HG02884 (cell line): ENCODE measurements at regions not wholly inside any gene's neighbourhood (a gene's known extent, or its start where the extent isn't known, plus 50 kb on each side); places are given as distances from the start of the nearest gene placed in this dataset.
A peak's percentile ranks its signal among the peaks of the same experiment; 100 is the strongest.
"Not testable (repeated sequence)": the region's sequence is repeated elsewhere in the genome, so short reads cannot be mapped to it uniquely, and the experiment has no call there.

Experiments used
- ATAC-seq: cut with Tn5 transposase; IDR thresholded peaks from one replicate; pipeline ENCODE4 v1.9.1; 2021; ENCODE audit warnings: mild to moderate bottlenecking, moderate library complexity; ENCODE audit not compliant: unreplicated experiment

DNA sequence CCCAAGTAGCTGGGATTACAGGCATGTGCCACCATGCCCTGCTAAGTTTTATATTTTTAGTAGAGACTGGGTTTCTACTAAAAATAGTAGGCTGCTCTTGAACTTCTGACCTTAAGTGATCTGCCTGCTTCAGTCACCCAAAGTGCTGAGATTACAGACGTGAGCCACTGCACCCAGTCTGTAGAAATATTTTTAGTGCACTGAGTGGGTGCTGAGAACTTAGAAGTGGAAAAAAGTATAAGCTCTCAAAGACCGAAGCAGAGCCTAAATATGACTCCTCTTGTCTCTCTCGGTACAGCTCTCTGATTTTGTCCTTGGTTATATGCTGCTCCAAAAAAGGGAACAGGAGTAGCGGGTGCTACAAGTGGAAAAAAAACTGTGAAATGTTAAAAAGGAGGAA lies 353.8 kb upstream of the IZUMO3 start:
- no peak for ATAC-seq

DNA sequence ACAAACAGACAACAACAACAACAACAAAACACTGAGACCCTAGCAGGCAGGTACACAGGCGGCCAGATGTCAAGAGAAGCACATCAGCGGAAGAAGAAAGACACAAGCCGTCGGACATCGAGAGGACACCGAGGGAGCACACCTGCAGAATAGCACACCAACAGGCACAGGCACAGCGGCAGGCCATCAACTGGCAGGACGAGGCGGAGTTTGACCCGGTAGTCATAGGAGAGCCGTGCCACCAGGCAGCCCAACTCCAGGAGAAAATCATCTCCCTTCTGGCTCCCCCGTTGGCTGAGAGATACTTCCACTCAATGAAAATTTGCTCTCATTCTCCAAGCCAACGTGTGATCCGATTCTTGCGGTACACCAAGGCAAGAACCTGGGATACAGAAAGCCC lies 352.1 kb upstream of the IZUMO3 start:
- ATAC-seq, result no peak

DNA sequence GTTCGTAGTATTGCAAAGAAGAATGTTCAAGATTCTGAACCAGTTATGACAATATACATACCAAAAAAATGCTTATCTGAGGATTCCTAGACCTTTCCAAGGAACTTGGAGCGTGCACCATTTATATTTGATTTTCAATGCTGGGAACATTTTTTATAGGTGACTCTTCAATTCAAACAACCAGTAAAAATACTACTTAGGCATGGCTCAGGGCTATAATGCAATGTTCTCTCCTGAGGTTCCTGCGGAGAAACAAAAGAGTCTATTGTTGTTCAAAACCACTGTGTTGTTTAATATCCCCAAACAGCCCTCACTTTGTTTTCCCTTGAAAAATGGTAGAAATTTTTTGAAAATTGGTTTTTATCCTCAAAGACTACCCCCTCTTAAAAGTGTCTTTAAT lies 335.7 kb upstream of the IZUMO3 start:
- ATAC-seq, result no peak

DNA sequence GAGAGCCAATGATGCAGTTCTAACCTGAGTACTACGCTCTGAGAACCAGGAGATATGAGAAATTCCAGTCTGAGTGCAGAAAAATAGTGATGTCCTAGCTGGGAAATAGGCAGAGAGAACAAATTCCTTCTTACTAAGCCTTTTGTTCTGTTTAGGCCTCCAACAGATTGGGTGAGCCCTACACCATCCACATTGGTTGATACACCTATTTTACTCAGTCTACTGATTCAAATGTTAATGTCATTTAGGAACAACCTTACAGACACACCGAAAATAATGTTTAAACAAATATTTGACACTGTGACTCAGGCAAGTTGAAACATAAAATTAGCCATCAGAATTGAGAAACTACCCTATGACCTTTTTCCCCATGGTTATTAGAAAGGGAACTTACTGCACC lies 333.9 kb upstream of the IZUMO3 start:
- ATAC-seq, result no peak

DNA sequence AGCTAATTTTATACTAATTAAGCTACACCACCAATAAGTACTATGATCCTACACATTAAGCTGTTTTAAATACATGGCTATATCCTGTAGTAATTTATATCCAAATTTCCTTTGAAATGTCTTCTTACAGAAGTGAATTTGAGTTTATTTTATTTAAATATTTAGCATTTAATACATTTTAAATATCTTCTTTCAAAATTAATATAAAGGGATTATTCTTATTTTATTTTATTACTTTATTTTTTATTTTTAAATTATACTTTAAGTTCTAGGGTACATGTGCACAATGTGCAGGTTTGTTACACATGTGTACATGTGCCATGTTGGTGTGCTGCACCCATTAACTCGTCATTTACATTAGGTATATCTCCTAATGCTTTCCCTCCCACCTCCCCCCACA lies 310.9 kb upstream of the IZUMO3 start:
- not testable (repeated sequence) for ATAC-seq

DNA sequence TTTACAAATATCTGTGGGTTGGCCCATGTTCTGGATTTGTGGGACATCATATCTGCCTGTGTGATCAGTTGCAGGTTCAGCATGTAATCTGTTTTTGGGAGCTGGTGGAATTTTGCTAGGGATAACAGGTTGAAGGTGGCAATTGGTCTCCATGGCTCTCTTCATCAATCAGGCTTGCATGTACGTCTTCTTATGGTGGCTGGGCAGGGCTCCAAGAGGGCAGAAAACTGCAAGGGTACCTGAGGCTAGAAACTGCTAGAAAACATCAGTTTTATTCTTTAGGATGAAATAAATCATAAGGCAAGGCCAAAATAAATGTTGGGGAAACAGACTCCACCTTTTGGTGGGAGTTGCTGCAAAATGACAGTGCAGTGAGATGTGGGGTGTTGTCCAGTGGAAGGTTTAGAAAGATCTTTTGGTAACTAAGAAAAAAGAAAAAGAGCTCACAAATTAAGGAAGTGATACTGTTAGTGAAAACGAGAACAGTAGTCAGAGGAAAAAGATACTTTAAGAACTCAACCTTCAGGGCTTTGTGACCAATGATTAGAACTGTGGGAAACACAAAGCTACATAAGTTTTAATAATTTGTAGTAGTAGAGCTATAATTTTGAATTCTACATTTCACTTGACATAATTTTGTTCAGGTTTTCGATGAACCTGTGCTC lies 300.7 kb upstream of the IZUMO3 start:
- peak; percentile 73 for ATAC-seq

DNA sequence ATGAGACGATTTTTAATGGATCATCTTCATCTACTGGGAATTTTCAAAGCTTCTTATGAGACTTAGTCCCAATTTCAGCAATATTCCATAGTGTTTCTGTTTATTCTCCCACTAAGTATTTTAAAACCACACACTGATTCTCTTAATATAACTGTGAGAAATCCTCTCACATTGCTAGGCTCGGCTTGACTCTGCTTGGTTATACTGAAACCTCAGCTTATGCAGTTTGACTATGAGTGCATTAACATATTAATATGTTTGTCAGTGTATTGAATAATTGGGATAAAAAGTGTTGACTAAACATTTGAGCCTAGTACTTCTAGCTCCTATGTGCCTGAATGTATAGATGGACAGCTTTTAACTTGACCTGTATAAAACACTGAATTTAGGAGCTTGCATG lies 298.5 kb upstream of the IZUMO3 start:
- no peak for ATAC-seq

DNA sequence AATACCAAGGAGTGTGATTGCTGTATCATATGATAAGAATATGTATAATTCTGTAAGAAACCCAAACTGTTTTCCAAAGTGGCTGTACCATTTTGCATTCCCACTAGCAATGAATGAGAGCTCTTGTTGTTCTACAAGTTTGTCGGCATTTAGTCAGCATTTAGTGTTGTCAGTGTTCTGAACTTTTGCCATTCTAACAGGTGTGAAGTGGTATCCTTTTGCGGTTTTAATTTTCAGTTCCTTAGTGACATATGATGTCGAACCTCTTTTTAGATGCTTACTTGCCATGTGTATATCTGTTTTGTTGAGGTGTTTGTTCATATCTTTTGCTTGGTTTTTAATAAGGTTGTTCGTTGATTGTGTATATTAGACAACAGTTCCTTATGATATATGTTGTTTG lies 296.3 kb upstream of the IZUMO3 start:
- ATAC-seq, result no peak

DNA sequence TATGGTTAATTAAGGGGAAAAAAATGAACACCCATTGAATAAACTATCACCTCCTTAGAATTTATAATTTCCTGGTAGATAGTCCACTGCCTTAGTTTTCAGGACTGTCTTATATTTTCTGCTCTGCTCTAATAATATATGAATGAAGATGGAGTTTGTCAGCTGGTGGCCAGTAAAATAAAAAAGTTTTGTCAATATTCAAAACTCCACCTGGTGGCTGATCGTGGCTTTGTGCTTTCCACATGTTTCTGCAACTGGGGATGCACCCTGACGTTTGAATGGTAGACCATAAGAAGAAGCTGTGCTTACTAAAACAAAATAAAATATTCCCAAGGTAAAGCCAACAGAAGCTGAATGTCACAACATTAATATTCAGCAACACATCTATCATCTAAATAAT lies 286.6 kb upstream of the IZUMO3 start:
- ATAC-seq, result no peak

DNA sequence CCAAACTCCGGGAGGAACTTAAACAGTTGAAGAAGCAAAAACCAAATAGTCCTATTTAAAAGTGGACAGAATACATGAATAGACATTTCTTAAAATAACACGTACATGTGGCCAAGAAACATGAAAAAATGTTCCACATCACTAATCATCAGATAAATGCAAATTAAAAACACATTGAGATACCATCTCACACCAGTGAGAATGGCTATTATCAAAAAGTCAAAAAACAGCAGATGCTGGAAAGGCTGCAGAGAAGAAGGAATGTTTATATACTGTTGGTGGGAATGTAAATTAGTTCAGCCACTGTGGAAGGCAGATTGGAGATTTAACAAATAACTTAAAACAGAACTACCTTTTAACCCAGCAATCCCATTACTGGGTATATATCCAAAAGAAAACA lies 283.0 kb upstream of the IZUMO3 start:
- no peak for ATAC-seq

DNA sequence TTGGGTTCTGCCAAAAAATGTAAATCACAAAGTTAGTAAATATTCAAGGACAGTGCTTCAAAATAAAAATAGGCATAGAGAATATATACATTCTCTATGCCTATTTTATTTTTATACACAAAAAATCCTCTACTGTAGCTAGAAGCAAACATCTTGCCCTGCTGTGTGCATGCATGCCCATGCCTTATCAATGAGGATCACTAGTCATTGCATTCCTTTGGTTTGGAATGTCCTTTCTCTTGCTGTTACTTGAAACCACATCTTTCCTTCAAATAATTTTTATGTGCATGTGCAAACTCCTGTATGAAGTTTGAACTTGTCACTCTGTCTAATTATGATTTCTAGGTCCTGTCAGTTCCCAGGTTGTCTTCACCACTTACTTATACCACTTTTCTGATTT lies 278.9 kb upstream of the IZUMO3 start:
- no peak for ATAC-seq

DNA sequence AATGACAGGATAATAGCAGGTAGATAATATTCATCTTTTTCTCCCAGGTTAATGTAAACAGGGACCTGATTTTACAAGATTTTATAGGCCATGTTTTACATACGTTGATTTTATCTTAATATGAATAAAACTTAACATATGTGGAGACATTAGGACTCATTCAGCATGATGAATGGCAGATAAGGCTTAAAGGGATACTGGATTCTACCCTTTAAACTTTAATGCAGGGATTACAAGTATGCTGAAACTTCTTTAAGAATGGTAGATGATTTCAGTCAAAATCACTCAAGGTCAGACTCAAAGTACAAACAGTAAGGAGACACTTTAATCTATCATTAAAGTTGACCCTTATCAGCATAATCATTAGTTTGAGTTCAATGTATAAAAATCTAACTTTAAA lies 274.5 kb upstream of the IZUMO3 start:
- no peak for ATAC-seq

DNA sequence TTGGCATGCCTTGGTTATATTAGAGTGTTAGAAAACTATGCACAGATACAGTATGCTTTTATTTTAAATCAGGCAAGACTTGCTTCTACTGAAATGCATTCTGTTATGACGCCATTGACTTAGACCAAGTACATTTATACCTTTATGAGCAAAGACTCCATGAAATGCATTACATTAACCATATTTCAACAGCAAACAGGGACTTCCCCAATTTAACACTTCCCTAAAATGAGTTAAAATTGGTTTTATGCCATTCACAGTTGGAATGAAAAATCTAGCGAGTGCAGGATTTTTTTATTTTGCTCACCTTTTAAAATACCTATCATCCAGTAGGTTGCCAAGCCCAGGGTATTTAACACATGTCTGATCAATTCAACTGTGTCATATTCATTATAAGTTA lies 272.1 kb upstream of the IZUMO3 start:
- no peak for ATAC-seq

DNA sequence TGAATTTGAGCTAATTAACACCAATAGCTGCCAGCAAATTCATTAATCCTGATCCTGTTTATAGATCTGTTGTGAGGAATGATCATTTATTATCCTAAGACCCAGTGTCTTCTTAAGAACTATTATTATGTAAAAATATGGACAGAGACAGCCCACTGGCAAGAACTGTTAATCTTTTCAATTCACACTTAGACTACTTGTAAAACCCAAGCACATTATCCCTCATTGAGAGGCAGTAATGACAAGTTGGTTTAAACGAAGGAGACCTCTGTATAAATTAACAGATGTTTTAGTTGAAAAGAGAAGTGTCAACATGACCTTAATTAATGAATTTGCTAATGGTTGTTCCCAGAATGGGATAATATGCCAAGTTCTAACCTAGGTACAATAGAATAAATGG lies 270.3 kb upstream of the IZUMO3 start:
- no peak for ATAC-seq

DNA sequence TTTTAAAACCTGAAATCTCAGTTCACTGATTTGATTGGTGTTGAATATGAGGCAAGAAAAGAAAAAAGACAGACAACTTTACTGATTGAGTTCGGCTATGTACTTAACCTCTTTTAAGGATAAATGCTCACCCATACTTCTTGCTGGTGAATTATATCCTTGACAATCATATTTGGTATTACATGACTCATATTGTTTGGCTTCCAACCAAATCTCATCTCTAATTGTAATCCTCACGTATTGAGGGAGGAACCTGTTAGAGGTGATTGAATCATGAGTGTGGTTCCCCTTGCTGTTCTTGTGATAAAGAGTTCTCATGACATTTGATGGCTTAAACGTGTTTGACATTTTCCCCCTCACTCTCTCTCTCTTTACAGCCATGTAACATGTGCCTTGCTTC lies 255.6 kb upstream of the IZUMO3 start:
- ATAC-seq, result no peak

DNA sequence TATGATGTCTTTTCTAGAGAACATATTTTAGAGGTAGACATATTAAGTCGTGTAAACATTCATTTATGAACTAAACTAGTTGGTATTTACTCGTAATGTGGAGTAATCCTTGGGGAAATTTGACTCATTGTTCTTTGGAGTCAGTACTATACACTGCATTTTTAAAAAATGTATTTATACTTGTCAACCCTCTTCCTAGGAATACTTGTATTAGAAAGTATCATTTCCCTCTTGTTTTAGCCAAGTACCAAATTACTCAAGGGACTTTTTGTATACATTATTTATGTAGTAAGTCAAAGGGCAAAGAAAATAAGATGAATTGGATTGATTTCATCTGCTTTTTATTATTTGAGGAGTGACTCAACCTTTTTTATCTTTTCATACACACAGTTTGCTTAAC lies 248.1 kb upstream of the IZUMO3 start:
- ATAC-seq, result no peak

DNA sequence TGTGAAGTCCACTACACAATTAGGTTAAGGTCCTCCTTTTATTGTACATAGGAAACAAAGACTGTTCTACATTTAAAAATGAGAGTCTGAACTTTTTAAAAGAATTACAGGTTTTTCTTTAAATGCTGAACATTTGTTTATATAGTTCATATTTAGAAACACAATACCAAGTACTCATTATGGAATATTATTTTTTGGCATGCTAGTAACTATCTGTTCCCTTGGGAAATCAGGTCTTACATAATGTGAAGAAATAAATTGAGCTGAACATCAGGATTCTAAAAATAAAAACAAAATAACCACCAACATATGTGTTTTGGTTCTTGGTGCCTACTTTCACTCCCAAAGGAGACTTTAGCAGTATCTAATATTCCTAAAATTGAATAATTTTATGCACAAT lies 230.5 kb upstream of the IZUMO3 start:
- no peak for ATAC-seq

DNA sequence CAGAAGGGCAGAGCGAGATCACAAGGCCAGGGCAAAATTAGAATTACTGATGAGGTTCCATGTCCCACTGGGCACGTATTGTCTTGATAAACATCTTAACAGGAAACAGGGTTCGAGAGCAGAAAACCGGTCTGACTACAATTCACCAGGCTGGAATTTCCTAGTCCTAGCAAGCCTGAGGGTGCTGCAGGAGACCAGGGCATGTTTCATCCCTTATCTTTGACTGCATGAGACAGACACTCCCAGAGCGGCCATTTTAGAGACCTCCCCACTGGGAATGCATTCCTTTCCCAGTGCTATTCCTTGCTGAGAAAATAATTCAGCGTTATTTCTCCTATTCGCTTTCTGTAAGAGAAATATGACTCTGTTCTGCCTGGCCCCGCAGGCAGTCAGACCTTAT lies 228.5 kb upstream of the IZUMO3 start:
- ATAC-seq, result not testable (repeated sequence)

DNA sequence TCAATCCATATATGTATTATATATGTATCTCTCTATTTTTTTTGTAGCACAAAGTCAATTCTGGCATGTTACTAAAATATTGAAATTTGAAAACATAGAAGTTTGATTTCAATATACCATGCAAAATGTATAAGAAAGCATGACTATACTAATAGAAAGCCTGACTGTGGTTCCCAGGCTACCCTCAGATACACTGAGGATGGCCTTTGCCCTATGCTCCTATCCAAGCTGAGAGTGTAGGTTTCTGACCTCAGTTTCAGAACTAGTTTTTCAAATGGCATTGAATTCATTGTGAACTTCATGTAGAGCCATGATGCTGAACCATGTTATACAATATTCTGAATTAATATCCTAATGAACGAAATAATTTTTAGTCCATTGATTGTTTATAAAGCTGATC lies 220.4 kb upstream of the IZUMO3 start:
- ATAC-seq, result no peak

DNA sequence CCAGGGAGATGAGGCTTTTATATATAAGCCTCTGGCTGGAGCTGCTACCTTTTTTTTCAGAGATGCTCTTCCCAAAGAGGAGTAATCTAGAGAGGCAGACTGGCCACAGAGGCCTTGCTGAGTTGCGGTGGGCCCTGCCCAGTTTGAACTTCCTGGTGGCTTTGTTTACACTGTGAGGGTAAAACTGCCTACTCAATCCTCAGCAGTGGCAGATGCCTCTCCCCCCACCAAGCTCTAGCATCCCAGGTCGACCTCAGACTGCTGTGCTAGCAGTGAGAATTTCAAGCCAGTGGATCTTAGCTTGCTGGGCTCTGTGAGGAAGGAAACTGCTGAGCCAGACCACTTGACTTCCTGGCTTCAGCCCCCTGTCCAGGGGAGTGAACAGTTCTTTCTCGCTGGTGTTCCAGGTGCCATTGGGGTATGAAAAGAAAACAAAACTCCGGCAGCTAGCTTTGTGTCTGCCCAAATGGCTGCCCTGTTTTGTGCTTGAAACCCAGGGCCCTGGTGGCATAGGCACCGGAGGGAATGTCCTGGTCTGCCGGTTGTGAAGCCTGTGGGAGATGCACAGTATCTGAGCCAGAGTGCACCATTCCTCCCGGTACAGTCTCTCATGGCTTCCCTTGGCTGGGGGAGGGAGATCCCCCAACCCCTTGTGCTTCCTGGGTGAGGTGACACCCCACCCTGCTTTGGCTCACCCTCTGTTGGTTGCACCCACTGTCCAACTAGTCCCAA lies 219.5 kb upstream of the IZUMO3 start:
- no peak for ATAC-seq

DNA sequence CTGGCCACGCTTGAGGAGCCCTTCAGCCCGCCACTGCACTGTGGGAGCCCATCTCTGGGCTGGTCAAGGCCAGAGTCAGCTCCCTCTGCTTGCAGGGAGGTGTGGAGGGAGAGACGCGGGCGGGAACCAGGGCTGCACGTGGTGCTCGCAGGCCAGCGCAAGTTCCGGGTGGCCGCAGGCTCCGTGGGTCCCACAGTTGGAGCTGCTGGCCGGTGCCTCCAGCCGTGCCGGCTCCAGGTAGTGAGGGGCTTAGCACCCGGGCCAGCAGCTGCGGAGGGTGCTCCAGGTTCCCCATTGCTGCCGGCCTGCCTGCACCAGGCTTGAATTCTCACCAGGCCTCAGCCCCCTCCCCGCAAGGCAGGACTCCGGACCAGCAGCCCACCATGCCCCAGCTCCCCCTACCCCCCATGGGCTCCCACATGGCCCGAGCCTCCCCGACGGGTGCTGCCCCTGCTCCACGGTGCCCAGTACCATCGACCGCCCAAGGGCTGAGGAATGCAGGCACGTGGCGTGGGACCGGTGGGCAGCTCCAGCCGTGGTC lies 192.8 kb upstream of the IZUMO3 start:
- no peak for ATAC-seq

DNA sequence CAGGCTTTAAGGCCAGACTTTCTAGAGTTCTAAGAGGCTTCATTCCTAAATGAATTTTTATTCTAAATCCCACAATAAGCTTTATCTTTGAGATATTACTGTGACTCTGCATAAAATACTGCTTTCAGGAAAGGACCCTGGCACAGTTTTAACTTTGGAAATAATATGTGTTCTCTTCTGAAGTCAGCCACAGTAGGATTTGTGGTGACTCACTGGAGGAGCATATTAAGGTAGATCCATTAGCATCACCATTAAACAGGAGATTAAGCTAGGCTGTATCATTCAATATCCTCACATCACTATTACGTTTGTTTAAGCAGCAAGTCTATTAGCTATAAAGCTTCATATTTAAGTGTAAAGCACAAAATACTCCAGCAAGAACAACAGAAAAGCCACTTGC lies 186.1 kb upstream of the IZUMO3 start:
- no peak for ATAC-seq

DNA sequence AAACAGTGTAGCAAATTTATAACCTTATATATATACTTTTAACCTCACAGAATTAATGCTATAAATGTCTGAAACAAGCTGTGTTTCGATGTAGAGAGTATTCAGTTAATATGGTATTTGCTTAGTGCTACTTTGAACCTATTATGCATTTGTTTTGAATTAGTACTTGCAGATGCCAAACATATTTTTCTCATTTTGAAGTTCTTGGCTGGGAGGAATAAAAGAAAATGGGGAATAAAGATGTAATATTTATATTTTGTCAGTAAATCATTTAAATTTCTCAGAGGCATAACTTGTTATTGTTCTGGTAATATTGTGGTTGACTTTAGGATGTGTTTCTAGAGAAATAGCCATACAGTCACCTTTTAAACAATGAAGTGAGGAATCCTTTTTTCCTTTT lies 175.9 kb upstream of the IZUMO3 start:
- ATAC-seq, result no peak
